ENCODE measurements at regions not wholly inside any gene's neighbourhood (a gene's known extent, or its start where the extent isn't known, plus 50 kb on each side); places are given as distances from the start of the nearest gene placed in this dataset.

GRCh38 chr15:58324533-58324932 is 107.3 kb upstream of the LIPC start:
- no peak for DNase-seq (ENCODE audit: low read depth)

- DNase-seq (ENCODE audit: low read depth) = no peak
Measured at GRCh38 chr15:58327958-58328357, 103.8 kb upstream of the LIPC start.

GRCh38 chr15:58329211-58329610 is 102.6 kb upstream of the LIPC start:
- no peak for DNase-seq (ENCODE audit: low read depth)

- DNase-seq (ENCODE audit: low read depth) = no peak
Measured at GRCh38 chr15:58329781-58330671, 101.8 kb upstream of the LIPC start.

- DNase-seq (ENCODE audit: low read depth) = no peak
Measured at GRCh38 chr15:58330741-58331559, 100.8 kb upstream of the LIPC start.

- no peak for DNase-seq (ENCODE audit: low read depth)
Measured at GRCh38 chr15:58331560-58331912, 100.3 kb upstream of the LIPC start.

- DNase-seq (ENCODE audit: low read depth) = peak; percentile 91
Measured at GRCh38 chr15:58331913-58332675, 99.7 kb upstream of the LIPC start.

- DNase-seq (ENCODE audit: low read depth) = no peak
Measured at GRCh38 chr15:58332676-58333400, 99.0 kb upstream of the LIPC start.

- no peak for DNase-seq (ENCODE audit: low read depth)
Measured at GRCh38 chr15:58334803-58335202, 97.0 kb upstream of the LIPC start.

- no peak for DNase-seq (ENCODE audit: low read depth)
Measured at GRCh38 chr15:58336161-58336560, 95.6 kb upstream of the LIPC start.

GRCh38 chr15:58340176-58340575 is 91.6 kb upstream of the LIPC start:
- DNase-seq (ENCODE audit: low read depth) = no peak

- no peak for DNase-seq (ENCODE audit: low read depth)
Measured at GRCh38 chr15:58342508-58342907, 89.3 kb upstream of the LIPC start.

- no peak for DNase-seq (ENCODE audit: low read depth)
Measured at GRCh38 chr15:58344213-58345070, 87.3 kb upstream of the LIPC start.

GRCh38 chr15:58346361-58346760 is 85.4 kb upstream of the LIPC start:
- no peak for DNase-seq (ENCODE audit: low read depth)

GRCh38 chr15:58348095-58348812 is 83.5 kb upstream of the LIPC start:
- no peak for DNase-seq (ENCODE audit: low read depth)

- DNase-seq (ENCODE audit: low read depth) = no peak
Measured at GRCh38 chr15:58352026-58352929, 79.5 kb upstream of the LIPC start.

GRCh38 chr15:58355382-58355971 is 76.3 kb upstream of the LIPC start:
- DNase-seq (ENCODE audit: low read depth) = no peak

GRCh38 chr15:58355973-58356372 is 75.8 kb upstream of the LIPC start:
- DNase-seq (ENCODE audit: low read depth) = no peak
